SKM-1 treated with dmso at 0.1 percent for 144 hours (cell line): ENCODE measurements at regions not wholly inside any gene's neighbourhood (a gene's known extent, or its start where the extent isn't known, plus 50 kb on each side); places are given as distances from the start of the nearest gene placed in this dataset.

Source experiments
- DNase-seq: peaks from one replicate; lab custom pipeline; 2025; ENCODE audit not compliant: unreplicated experiment; lab: John Stamatoyannopoulos, UW

DNA sequence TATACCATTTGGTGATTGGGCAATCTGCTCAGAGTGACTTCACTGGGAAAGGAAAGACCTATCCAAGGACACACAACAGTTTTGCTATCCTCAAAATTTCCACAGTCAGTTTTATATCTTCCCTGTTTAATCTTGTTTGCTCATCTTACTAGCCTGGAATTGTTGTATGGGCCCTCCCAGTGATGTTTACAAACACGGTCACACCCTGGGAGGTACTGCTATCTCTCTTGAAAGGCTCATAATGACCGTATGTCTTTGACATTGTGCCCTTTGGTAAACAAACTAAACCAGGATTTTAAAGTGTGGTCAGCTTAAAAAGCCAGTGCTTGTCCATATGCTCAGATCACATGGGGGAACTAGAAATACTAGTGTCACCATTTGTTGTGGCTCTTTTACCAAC lies 277.0 kb downstream of the CDH2 start:
- no peak for DNase-seq

DNA sequence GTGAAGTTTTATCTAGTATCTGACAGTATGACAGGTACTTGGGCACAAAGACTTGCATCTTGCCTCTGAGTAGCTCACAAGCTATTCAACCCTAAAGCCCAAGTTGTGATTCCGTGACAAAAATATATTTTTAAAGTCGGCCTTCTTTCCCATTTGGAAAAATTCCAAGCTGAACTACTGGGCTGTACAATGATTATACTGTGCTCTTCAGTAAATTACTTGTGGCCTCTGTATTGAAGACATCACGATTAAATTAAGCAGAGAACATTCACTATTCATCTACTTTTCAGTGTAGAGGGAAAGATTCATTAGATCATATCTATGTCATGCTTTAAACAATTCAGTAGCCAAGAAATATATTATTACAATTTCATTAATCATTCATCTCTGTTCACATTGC lies 282.2 kb downstream of the CDH2 start:
- DNase-seq = no peak

- DNase-seq = no peak
Measured at GRCh38 chr18:27887711-27888495, 289.0 kb downstream of the CDH2 start.

DNA sequence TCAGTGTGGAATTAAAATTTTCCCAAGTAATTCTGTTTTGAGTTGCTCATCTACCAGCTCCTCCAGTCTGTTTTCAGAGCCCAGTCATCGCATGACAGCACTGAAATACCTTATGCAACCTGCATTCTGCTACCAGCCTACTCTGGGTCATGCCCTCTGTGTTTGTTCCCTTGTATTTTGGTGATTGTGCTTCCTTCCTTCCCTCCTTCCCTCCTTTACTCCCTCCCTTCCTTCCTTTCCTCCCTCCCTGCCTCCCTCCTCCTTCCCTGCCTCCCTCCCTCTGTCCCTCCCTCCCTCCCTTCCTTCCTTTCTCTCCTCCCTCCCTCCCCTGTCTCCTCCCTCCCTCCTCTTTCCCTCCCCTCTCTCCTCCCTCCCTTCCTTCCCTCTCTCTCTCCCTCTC lies 289.6 kb downstream of the CDH2 start:
- no peak for DNase-seq

DNA sequence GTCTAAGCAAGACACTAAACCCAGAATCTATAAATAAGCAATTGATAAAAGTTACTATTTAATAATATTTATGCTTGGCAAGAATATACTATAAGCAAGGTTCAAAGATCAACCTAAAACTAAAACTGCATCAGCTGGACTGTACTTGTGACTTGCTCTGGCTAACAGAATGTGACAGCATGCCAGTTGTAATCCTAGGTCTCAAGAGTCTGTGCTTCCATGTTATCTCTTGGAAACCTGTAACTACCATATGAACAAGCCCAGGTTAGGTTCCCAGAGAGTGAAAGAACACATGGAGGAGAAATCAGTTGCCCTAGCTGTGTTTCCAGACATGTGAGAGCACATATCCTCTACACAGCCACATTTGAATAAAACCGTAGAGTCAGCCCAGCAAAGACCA lies 297.4 kb downstream of the CDH2 start:
- no peak for DNase-seq

DNA sequence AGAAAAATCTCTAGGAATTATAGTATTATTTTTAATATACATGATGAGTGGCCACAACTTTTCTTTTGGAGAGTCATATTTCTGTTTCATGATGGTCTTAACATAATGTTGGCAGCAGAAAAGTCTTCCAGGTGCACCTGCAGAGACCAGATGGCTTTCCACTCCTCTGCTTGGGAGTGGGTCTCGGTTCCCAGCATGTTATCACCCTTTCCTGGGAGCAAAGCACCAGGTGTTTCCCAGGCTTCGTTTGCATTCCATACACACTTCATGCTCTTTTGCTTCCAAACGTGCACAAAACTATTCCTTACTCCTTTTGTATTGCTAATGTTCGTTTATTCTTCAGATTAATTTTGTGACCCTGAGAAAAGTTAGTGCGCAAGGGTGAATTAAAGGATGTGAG lies 305.2 kb downstream of the CDH2 start:
- no peak for DNase-seq

- DNase-seq = no peak
Measured at GRCh38 chr18:27869735-27870134, 307.2 kb downstream of the CDH2 start.

DNA sequence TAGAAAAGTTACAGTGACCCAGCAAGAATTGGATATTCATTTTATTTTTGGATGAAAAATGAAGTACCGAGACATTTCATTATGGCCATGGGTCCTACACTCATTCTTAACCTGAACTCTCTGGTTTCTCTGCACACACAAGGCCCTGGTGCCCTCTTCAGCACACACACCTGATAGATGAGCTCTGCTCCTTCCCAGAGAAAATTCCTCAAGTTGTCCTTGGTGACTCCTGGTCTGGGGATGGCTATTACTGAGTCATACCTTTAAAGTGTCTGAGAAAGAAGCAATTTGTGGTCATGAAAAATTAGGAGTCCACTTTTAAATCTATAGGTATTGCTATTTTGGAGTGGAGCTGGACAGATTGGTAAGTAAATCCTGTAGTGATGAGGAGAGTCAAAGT lies 311.5 kb downstream of the CDH2 start:
- no peak for DNase-seq

DNA sequence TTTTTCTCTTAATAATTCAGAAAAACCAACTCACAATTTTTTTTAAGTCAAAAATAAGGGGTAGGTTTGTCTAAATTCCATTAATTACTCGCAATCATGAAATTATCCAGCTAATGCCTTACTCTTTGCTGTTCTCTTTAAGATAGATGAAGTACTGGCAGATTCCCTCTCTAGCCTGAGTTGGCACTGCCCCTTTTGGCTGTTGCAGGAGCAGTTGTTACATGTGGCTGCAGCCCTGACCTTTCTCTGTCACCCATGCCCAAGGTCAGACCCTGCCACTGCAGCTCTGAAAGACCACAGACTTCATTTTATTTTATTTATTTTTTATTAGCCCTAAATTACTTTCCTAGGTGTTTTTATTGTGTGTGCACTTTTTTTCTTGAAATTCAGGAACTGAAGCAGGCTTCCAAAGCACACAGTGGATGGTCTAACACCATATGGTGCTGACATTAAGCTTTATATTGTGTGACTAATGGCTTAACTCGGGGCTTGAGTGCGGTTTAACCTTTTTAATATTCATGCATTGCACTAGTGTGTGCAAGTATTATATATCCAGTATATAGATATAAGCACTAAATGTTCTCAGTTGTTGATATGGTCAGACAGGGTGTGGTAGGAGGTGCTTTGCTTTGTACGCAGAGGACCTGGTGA lies 313.0 kb downstream of the CDH2 start:
- no peak for DNase-seq

DNA sequence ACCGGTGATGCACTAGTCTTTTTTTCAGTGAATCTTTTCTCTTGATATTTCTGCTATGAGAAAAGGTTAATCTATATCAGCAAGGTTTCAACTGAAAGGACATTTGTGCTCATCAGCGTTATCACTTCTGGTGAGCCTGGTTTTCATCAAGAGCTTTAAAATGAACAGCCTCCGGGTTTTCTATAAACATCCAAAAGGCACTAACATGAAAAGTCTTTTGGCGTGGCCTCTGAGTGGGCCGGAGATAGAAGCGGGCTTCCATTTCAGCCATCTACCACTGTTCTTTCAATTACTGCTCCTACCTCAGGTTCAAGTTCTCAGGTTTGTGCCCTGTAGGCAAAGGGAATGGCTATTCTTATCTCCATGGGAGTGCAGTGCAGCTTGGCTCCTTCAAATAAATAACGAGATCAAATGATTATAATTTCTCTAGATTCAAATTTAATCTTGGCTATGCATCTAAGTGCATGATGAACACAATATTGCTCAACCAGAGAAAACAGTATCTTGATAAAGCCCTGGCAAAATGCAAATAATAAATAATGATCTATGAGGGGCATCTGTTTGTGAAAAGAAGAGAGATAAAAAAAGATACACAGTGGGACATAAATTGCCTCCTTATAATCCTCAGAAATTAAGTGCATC lies 314.8 kb downstream of the CDH2 start:
- DNase-seq = no peak

- DNase-seq = no peak
Measured at GRCh38 chr18:27861539-27861938, 315.4 kb downstream of the CDH2 start.

DNA sequence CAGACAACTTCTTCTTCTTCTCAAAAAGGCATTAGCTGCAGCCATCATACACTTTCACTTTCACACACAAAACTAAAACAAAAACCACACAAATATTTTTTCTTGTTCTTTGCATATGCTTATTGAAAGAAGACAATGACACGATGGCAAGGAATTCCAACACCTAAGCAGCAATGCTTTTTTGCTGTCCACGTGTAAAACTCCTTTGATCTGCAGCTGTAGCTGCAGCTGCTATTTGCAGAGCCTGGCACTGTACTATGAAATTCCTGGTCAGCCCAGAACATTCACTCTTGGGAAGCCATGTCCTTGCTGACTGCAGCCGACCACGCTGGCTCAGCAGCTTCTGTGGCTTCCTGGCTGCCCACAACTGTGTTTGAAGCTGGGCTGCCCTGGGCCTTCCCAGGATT lies 316.2 kb downstream of the CDH2 start:
- no peak for DNase-seq

GRCh38 chr18:27860011-27860410 lies 316.9 kb downstream of the CDH2 start:
- DNase-seq = no peak

DNA sequence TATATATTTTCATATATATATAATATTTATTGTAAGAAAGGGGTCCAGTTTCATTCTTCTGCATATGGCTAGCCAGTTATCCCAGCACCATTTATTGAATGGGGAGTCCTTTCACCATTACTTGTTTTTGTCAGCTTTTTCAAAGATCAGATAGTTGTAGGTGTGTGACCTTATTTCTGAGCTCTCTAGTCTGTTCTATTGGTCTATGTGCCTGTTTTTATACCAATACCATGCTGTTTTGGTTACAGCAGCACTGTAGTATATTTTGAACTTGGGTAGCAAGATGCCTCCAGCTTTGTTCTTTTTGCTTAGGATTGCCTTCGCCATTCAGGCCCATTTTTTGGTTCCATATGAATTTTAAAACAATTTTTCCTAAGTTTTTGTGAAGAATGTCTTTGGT lies 320.1 kb downstream of the CDH2 start:
- peak; percentile 17 for DNase-seq

DNA sequence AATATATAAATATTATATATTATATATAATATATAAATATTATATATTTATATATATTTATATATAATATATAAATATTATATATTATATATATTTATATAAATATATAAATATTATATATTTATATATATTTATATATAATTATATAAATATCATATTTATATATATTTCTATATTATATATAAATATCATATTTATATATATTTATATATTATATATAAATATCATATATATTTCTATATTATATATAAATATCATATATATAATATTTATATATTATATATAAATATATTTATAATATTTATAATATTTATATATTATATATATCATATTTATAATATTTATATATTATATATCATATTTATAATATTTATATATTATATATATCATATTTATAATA lies 321.4 kb downstream of the CDH2 start:
- no peak for DNase-seq

- DNase-seq = no peak
Measured at GRCh38 chr18:27854631-27855030, 322.3 kb downstream of the CDH2 start.

- no peak for DNase-seq
Measured at GRCh38 chr18:27848336-27848735, 328.6 kb downstream of the CDH2 start.

DNA sequence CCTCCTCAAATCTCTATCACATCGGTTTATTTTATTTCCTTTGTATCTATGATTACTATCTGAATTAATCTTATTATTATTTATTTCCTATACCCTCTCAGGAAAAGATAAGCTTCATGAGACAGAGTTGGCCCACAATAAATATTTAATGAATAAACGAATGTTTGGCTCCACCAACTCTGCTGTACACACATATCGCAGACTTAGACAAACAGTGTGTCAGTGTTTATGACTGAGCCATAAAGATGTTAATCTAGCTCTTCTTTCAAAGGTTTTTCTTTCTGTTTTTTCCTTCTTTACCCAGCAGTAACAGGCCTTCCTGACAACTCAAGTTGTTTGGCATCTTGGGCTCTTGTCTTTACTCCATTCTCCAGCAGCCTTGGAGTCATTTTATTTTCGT lies 329.5 kb downstream of the CDH2 start:
- no peak for DNase-seq

- no peak for DNase-seq
Measured at GRCh38 chr18:27845897-27846296, 331.0 kb downstream of the CDH2 start.

GRCh38 chr18:27843783-27844777 lies 332.9 kb downstream of the CDH2 start:
- no peak for DNase-seq

- no peak for DNase-seq
Measured at GRCh38 chr18:27839141-27839540, 337.8 kb downstream of the CDH2 start.
